Myocyte (in vitro differentiated cells): ENCODE measurements at regions not wholly inside any gene's neighbourhood (a gene's known extent, or its start where the extent isn't known, plus 50 kb on each side); places are given as distances from the start of the nearest gene placed in this dataset.
"Not testable (repeated sequence)": the region's sequence is repeated elsewhere in the genome, so short reads cannot be mapped to it uniquely, and the experiment has no call there.

Experiments
- DNase-seq: peaks from one replicate; pipeline ENCODE4 v3.0.0-alpha.2; 2012; ENCODE audit warnings: low read depth

- no peak for DNase-seq
Measured at GRCh38 chr13:19123502-19123901, 58.1 kb downstream of the TUBA3C start.

- DNase-seq = no peak
Measured at GRCh38 chr13:19117913-19118739, 63.5 kb downstream of the TUBA3C start.

- DNase-seq = not testable (repeated sequence)
Measured at GRCh38 chr13:19109225-19109624, 72.4 kb downstream of the TUBA3C start.

- DNase-seq = no peak
Measured at GRCh38 chr13:19103140-19103539, 78.5 kb downstream of the TUBA3C start.

- DNase-seq = no peak
Measured at GRCh38 chr13:19093369-19093768, 88.3 kb downstream of the TUBA3C start.

- no peak for DNase-seq
Measured at GRCh38 chr13:19090495-19090894, 91.1 kb downstream of the TUBA3C start.

- no peak for DNase-seq
Measured at GRCh38 chr13:19089315-19089714, 92.3 kb downstream of the TUBA3C start.

- no peak for DNase-seq
Measured at GRCh38 chr13:19088416-19088815, 93.2 kb downstream of the TUBA3C start.

GRCh38 chr13:19085876-19086275, 95.7 kb downstream of the TUBA3C start:
- DNase-seq = no peak

- no peak for DNase-seq
Measured at GRCh38 chr13:19085258-19085657, 96.4 kb downstream of the TUBA3C start.

GRCh38 chr13:19083340-19083739, 98.3 kb downstream of the TUBA3C start:
- no peak for DNase-seq

- DNase-seq = no peak
Measured at GRCh38 chr13:19075418-19075817, 106.2 kb downstream of the TUBA3C start.

GRCh38 chr13:19074519-19074918, 107.1 kb downstream of the TUBA3C start:
- no peak for DNase-seq

- not testable (repeated sequence) for DNase-seq
Measured at GRCh38 chr13:19074106-19074505, 107.5 kb downstream of the TUBA3C start.

GRCh38 chr13:19072956-19073706, 108.5 kb downstream of the TUBA3C start:
- DNase-seq = not testable (repeated sequence)

GRCh38 chr13:19072543-19072942, 109.1 kb downstream of the TUBA3C start:
- no peak for DNase-seq

GRCh38 chr13:19071161-19071936, 110.3 kb downstream of the TUBA3C start:
- DNase-seq = no peak

- DNase-seq = no peak
Measured at GRCh38 chr13:19070398-19070735, 111.3 kb downstream of the TUBA3C start.

- DNase-seq = no peak
Measured at GRCh38 chr13:19069684-19070397, 111.8 kb downstream of the TUBA3C start.

- DNase-seq = no peak
Measured at GRCh38 chr13:19068691-19069090, 112.9 kb downstream of the TUBA3C start.

- no peak for DNase-seq
Measured at GRCh38 chr13:19067767-19068166, 113.9 kb downstream of the TUBA3C start.
